H1 (cell line): ENCODE measurements at regions not wholly inside any gene's neighbourhood (a gene's known extent, or its start where the extent isn't known, plus 50 kb on each side); places are given as distances from the start of the nearest gene placed in this dataset.

Experiments
- CTCF ChIA-PET: fragments of 300-600 bp; sonication (Branson Sonifier 250); formaldehyde crosslinking; loops from one replicate; lab custom pipeline; 2021; ENCODE audit not compliant: partially characterized antibody; lab: Charles Lee
- POLR2A ChIA-PET: fragments of 300-600 bp; sonication (Branson Sonifier 250); formaldehyde crosslinking; loops from one replicate; lab custom pipeline; 2021; ENCODE audit warnings: inconsistent platforms; ENCODE audit not compliant: partially characterized antibody; lab: Charles Lee
- DNase-seq, 2 experiments: peaks; one replicate each; pipeline versions ENCODE4 v3.0.0 to v3.0.0-alpha.2; 2010 to 2022; ENCODE audit warnings: low spot score in 2 of 2, low read depth in 1 of 2, mixed read lengths in 1 of 2
- FAIRE-seq: peaks from 2 replicates; lab custom pipeline; 2011; peaks lifted over from hg19 to GRCh38; lab: Jason Lieb, UNC
- H2AFZ ChIP-seq: 2 replicates; pipeline ENCODE4 v1.8.1; 2012; ENCODE audit warnings: low read length, inconsistent platforms
- H2AK5ac ChIP-seq: 2 replicates; pipeline ENCODE4 v1.6.1; 2013; ENCODE audit warnings: low read depth, low read length
- H2BK120ac ChIP-seq: replicated peaks from 2 replicates; pipeline ENCODE3; 2013; ENCODE audit warnings: low read depth, low read length, inconsistent platforms
- H2BK12ac ChIP-seq: 2 replicates; pipeline ENCODE4 v1.6.1; 2013; ENCODE audit warnings: low read depth, low read length
- H2BK15ac ChIP-seq: 2 replicates; pipeline ENCODE4 v1.6.1; 2013; ENCODE audit warnings: low read length
- H2BK20ac ChIP-seq: 2 replicates; pipeline ENCODE4 v1.6.1; 2013; ENCODE audit warnings: low read length
- H2BK5ac ChIP-seq: 2 replicates; pipeline ENCODE4 v1.6.1; 2013; ENCODE audit warnings: low read depth, low read length
- H3K14ac ChIP-seq: 2 replicates; pipeline ENCODE4 v1.6.1; 2013; ENCODE audit warnings: inconsistent platforms; ENCODE audit not compliant: insufficient read length
- H3K18ac ChIP-seq: 2 replicates; pipeline ENCODE4 v1.6.1; 2013; ENCODE audit warnings: low read length; ENCODE audit errors: extremely low read depth
- H3K23ac ChIP-seq: 2 replicates; pipeline ENCODE4 v1.6.1; 2013; ENCODE audit warnings: inconsistent platforms; ENCODE audit not compliant: insufficient read length
- H3K23me2 ChIP-seq: 2 replicates; pipeline ENCODE4 v1.6.1; 2013; ENCODE audit warnings: low read depth, low read length
- H3K27ac ChIP-seq: 2 replicates; pipeline ENCODE4 v1.6.1; 2011; ENCODE audit warnings: low read depth, low read length, inconsistent platforms
- H3K27me3 ChIP-seq, 4 experiments: replicated peaks in 1 of 4; 1 replicate in 1 of 4; 2 replicates in 3 of 4; pipeline versions ENCODE4 v1.6.1 to v1.8.1; 2011 to 2013; ENCODE audit warnings: low read length in 3 of 4, mild to moderate bottlenecking in 3 of 4, inconsistent platforms in 2 of 4, mixed read lengths in 2 of 4, moderate library complexity in 1 of 4; ENCODE audit not compliant: control insufficient read depth in 3 of 4, insufficient read depth in 3 of 4; ENCODE audit errors: extremely low read depth in 1 of 4
- H3K36me3 ChIP-seq, 4 experiments: 2 replicates each; pipeline versions ENCODE4 v1.6.1 to v1.8.1; 2011 to 2013; ENCODE audit warnings: mild to moderate bottlenecking in 4 of 4, low read length in 3 of 4, moderate library complexity in 2 of 4, control low read depth in 1 of 4, inconsistent platforms in 1 of 4; ENCODE audit not compliant: insufficient read depth in 4 of 4, control insufficient read depth in 2 of 4
- H3K4ac ChIP-seq: replicated peaks from 2 replicates; pipeline ENCODE3; 2013; ENCODE audit warnings: low read length, low read depth, mixed read lengths, inconsistent platforms; ENCODE audit not compliant: insufficient read length
- H3K4me1 ChIP-seq, 4 experiments: replicated peaks in 1 of 4; 1 replicate in 1 of 4; 2 replicates in 3 of 4; pipeline versions ENCODE4 v1.6.1 to v1.8.1; 2011 to 2013; ENCODE audit warnings: low read length in 3 of 4, inconsistent platforms in 2 of 4, mixed read lengths in 1 of 4; ENCODE audit not compliant: insufficient read depth in 4 of 4, control insufficient read depth in 3 of 4
- H3K4me2 ChIP-seq, 2 experiments: 2 replicates each; pipeline versions ENCODE4 v1.6.1 to v1.8.1; 2011 to 2013; ENCODE audit warnings: low read depth in 2 of 2, low read length in 2 of 2, control low read depth in 1 of 2, inconsistent platforms in 1 of 2, mild to moderate bottlenecking in 1 of 2; ENCODE audit not compliant: insufficient read depth in 1 of 2
- H3K4me3 ChIP-seq, 4 experiments: fragments of 200-600, 300-600 bp in 1 of 4; sonication (generic), shearing (Covaris generic), sonication (Bioruptor Twin) in 1 of 4; 2 replicates each; pipeline versions ENCODE4 v1.5.1 to v1.8.1; 2011 to 2016; ENCODE audit warnings: low read length in 4 of 4, low read depth in 3 of 4, control low read depth in 2 of 4, inconsistent platforms in 2 of 4, mild to moderate bottlenecking in 2 of 4, mixed read lengths in 1 of 4, moderate library complexity in 1 of 4; ENCODE audit not compliant: insufficient read depth in 2 of 4; ENCODE audit errors: extremely low read depth in 1 of 4
- H3K56ac ChIP-seq: replicated peaks from 2 replicates; pipeline ENCODE3; 2013; ENCODE audit warnings: low read depth, mild to moderate bottlenecking, mixed read lengths, low read length, inconsistent platforms; ENCODE audit not compliant: insufficient read length
- H3K79me1 ChIP-seq: 2 replicates; pipeline ENCODE4 v1.6.1; 2013; ENCODE audit warnings: low read depth, low read length, control low read depth
- H3K79me2 ChIP-seq, 2 experiments: 2 replicates each; pipeline versions ENCODE4 v1.6.1 to v1.8.1; 2012 to 2013; ENCODE audit warnings: low read length in 2 of 2, mild to moderate bottlenecking in 2 of 2, inconsistent platforms in 1 of 2; ENCODE audit not compliant: insufficient read depth in 2 of 2, control insufficient read depth in 1 of 2
- H3K9ac ChIP-seq, 4 experiments: replicated peaks in 1 of 4; 1 replicate in 1 of 4; 2 replicates in 3 of 4; pipeline versions ENCODE4 v1.6.1 to v1.8.1; 2011 to 2013; ENCODE audit warnings: low read depth in 3 of 4, low read length in 3 of 4, control low read depth in 2 of 4, mild to moderate bottlenecking in 2 of 4, moderate library complexity in 2 of 4, inconsistent platforms in 1 of 4; ENCODE audit errors: extremely low read depth in 1 of 4
- H3K9me3 ChIP-seq, 2 experiments: 2 replicates each; pipeline versions ENCODE4 v1.6.1 to v1.8.1; 2012 to 2013; ENCODE audit warnings: mild to moderate bottlenecking in 2 of 2, moderate library complexity in 2 of 2, control low read depth in 1 of 2, inconsistent platforms in 1 of 2, low read depth in 1 of 2, low read length in 1 of 2, mixed read lengths in 1 of 2; ENCODE audit not compliant: insufficient read depth in 2 of 2
- H4K20me1 ChIP-seq, 2 experiments: replicated peaks in 1 of 2; 2 replicates each; pipeline versions ENCODE3 to v1.8.1; 2011 to 2013; ENCODE audit warnings: inconsistent platforms in 2 of 2, low read length in 2 of 2, mild to moderate bottlenecking in 1 of 2; ENCODE audit not compliant: insufficient read depth in 2 of 2, control insufficient read depth in 1 of 2
- H4K5ac ChIP-seq: 2 replicates; pipeline ENCODE4 v1.6.1; 2013; ENCODE audit warnings: low read length, low read depth, mixed read lengths, inconsistent platforms; ENCODE audit not compliant: insufficient read length
- H4K8ac ChIP-seq: 2 replicates; pipeline ENCODE4 v1.8.0; 2013; ENCODE audit warnings: mild to moderate bottlenecking, moderate library complexity, low read length, inconsistent platforms; ENCODE audit not compliant: insufficient read depth; ENCODE audit errors: extremely low read depth
- H4K91ac ChIP-seq: replicated peaks from 2 replicates; pipeline ENCODE3; 2013; ENCODE audit warnings: low read length, mixed read lengths, inconsistent platforms; ENCODE audit not compliant: insufficient read length
- CHD1 ChIP-seq: IDR thresholded peaks from 2 replicates; pipeline ENCODE4 v1.6.1; 2012; ENCODE audit warnings: low read depth, low read length, improper control_type of control experiment
- CREB1 ChIP-seq: IDR thresholded peaks from 2 replicates; pipeline ENCODE4 v1.6.1; 2012; ENCODE audit warnings: inconsistent platforms
- CTBP2 ChIP-seq: IDR thresholded peaks from 2 replicates; pipeline ENCODE4 v1.7.0; 2011; ENCODE audit warnings: borderline replicate concordance, mild to moderate bottlenecking, moderate library complexity, mixed read lengths, low read length; ENCODE audit not compliant: insufficient read depth, insufficient read length
- CTCF ChIP-seq, 3 experiments: IDR thresholded peaks; 1 replicate in 2 of 3; 2 replicates in 1 of 3; pipeline versions ENCODE4 v1.5.1 to v1.6.1; 2011; ENCODE audit warnings: low read length in 3 of 3, mild to moderate bottlenecking in 3 of 3, inconsistent platforms in 2 of 3, low read depth in 1 of 3, moderate library complexity in 1 of 3; ENCODE audit not compliant: insufficient read depth in 1 of 3; ENCODE audit errors: control extremely low read depth in 1 of 3
- FOSL1 ChIP-seq: IDR thresholded peaks from 2 replicates; pipeline ENCODE4 v1.6.1; 2011; ENCODE audit warnings: mild to moderate bottlenecking, low read depth, low read length, moderate library complexity; ENCODE audit not compliant: insufficient read depth
- KDM5A ChIP-seq: fragments of 200-600 bp; IDR thresholded peaks from 2 replicates; pipeline ENCODE4 v1.7.1; 2012; ENCODE audit warnings: mild to moderate bottlenecking, low read length, inconsistent platforms, mixed read lengths
- MAFK ChIP-seq: IDR thresholded peaks from 2 replicates; pipeline ENCODE4 v1.6.1; 2012; ENCODE audit warnings: low read depth, mild to moderate bottlenecking, improper control_type of control experiment, low read length
- TEAD4 ChIP-seq: IDR thresholded peaks from 2 replicates; pipeline ENCODE4 v1.6.1; 2012; ENCODE audit warnings: low read depth, low read length, inconsistent platforms, mixed read lengths
- WGBS, 2 experiments: shearing (Covaris generic) in 1 of 2; methylation state at CpG; one replicate each; pipeline versions ENCODE4 v1.1.6 to v1.1.7; 2013 to 2015; ENCODE audit warnings: low lambda C conversion rate in 2 of 2, mixed read lengths in 2 of 2, inconsistent platforms in 1 of 2, low coverage in 1 of 2, missing lambda C conversion rate in 1 of 2; ENCODE audit not compliant: insufficient replicate concordance in 2 of 2, insufficient coverage in 1 of 2, insufficient read length in 1 of 2; ENCODE audit errors: extremely low coverage in 1 of 2, missing lambda C conversion rate in 1 of 2; 5-methylcytosine and 5-hydroxymethylcytosine counted together
- TF ChIP-seq, protein P1 (sequence below): IDR thresholded peaks from 2 replicates; pipeline ENCODE4 v1.6.1; 2011; ENCODE audit warnings: low read length, improper control_type of control experiment

- Histone ChIP-seq H3K79me2 (no peaks in the 10 kb centered on the region), H2BK20ac (no peak overlapping the region), H2AK5ac (no peak overlapping the region), H4K5ac (no peak overlapping the region), H2BK5ac (no peak overlapping the region), H4K91ac (no peak overlapping the region), H3K23me2 (no peaks in the 10 kb centered on the region), H2AFZ (no peak overlapping the region), H3K14ac (no peak overlapping the region), H3K27ac (no peak overlapping the region), H3K4ac (no peak overlapping the region), H2BK15ac (no peak overlapping the region), H3K9ac (no peak overlapping the region), H4K20me1 (no peaks in the 10 kb centered on the region), H3K27me3 (no peaks in the 10 kb centered on the region), H2BK12ac (no peak overlapping the region), H3K79me1 (no peaks in the 10 kb centered on the region), H3K56ac (no peak overlapping the region), H4K8ac (no peak overlapping the region), H3K23ac (no peak overlapping the region), H3K4me3 (no peak overlapping the region), H3K36me3 (no peaks in the 10 kb centered on the region), H3K18ac (no peak overlapping the region), H3K4me1 (peaks cover 0 to 3% (median 0%) of the 10 kb centered on the region in 4 experiments; a peak in 3 of 7 replicates), H3K9me3 (peaks cover 8 to 22% of the 10 kb centered on the region in 2 experiments), H3K4me2 (no peak overlapping the region), H2BK120ac (no peak overlapping the region)
- DNase-seq, result no peak
- FAIRE-seq, result no peak
- CTCF ChIA-PET, result interaction anchor here (0.6 to 2.3 kb wide), 3 partner anchors 31 to 56 kb away, joined by 3 to 16 read pairs (median 3); no protein-coding TSS in a partner anchor
- 89% methylated on average over 6 of the region's 6 CpGs; no CpG with 5 or more reads in 1 of the 2 experiments for WGBS, 2 experiments
- POLR2A ChIA-PET, result interaction anchor here (1.3 kb wide), 1 partner anchor 18 kb away, joined by 3 read pairs; no protein-coding TSS in a partner anchor
- TF ChIP-seq, protein P1, sequence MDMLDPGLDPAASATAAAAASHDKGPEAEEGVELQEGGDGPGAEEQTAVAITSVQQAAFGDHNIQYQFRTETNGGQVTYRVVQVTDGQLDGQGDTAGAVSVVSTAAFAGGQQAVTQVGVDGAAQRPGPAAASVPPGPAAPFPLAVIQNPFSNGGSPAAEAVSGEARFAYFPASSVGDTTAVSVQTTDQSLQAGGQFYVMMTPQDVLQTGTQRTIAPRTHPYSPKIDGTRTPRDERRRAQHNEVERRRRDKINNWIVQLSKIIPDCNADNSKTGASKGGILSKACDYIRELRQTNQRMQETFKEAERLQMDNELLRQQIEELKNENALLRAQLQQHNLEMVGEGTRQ, result no peak
- TF ChIP-seq TEAD4 (no peak), KDM5A (no peak), CHD1 (no peak), CTBP2 (no peak), FOSL1 (no peak), CREB1 (no peak), CTCF (IDR thresholded peaks at IDR 0.05; ENCODE audit: control extremely low read depth in 1 of 3, insufficient read depth in 1 of 3, low read depth in 1 of 3, low read length in 3 of 3) (no peak), MAFK (no peak)
Observed at GRCh38 chr7:149353739-149354504, 91.9 kb downstream of the ZNF783 start.
